GM18498 (cell line): ENCODE measurements at regions not wholly inside any gene's neighbourhood (a gene's known extent, or its start where the extent isn't known, plus 50 kb on each side); places are given as distances from the start of the nearest gene placed in this dataset.
"Not testable (repeated sequence)": the region's sequence is repeated elsewhere in the genome, so short reads cannot be mapped to it uniquely, and the experiment has no call there.

Source experiments
- ATAC-seq: cut with Tn5 transposase; IDR thresholded peaks from one replicate; pipeline ENCODE4 v1.9.1; 2021; ENCODE audit warnings: mild to moderate bottlenecking, moderate library complexity; ENCODE audit not compliant: unreplicated experiment

- no peak for ATAC-seq
Measured at GRCh38 chr20:17822039-17822438, 122.3 kb downstream of the BANF2 start.

- ATAC-seq: not testable (repeated sequence)
Measured at GRCh38 chr20:17821606-17822005, 121.8 kb downstream of the BANF2 start.

GRCh38 chr20:17819395-17820093, 119.8 kb downstream of the BANF2 start:
- no peak for ATAC-seq

GRCh38 chr20:17818187-17818586, 118.4 kb downstream of the BANF2 start:
- no peak for ATAC-seq

GRCh38 chr20:17816804-17817587, 117.2 kb downstream of the BANF2 start:
- ATAC-seq: no peak

GRCh38 chr20:17811628-17811965, 111.8 kb downstream of the BANF2 start:
- no peak for ATAC-seq

GRCh38 chr20:17810847-17811627, 111.3 kb downstream of the BANF2 start:
- ATAC-seq: no peak

GRCh38 chr20:17810062-17810631, 110.4 kb downstream of the BANF2 start:
- ATAC-seq: no peak

GRCh38 chr20:17809362-17810061, 109.7 kb downstream of the BANF2 start:
- no peak for ATAC-seq

- ATAC-seq: no peak
Measured at GRCh38 chr20:17808782-17809181, 109.0 kb downstream of the BANF2 start.

GRCh38 chr20:17808357-17808756, 108.6 kb downstream of the BANF2 start:
- ATAC-seq: no peak

- ATAC-seq: no peak
Measured at GRCh38 chr20:17807651-17808050, 107.9 kb downstream of the BANF2 start.

- ATAC-seq: no peak
Measured at GRCh38 chr20:17806739-17807441, 107.1 kb downstream of the BANF2 start.

- ATAC-seq: no peak
Measured at GRCh38 chr20:17806107-17806506, 106.3 kb downstream of the BANF2 start.

- ATAC-seq: no peak
Measured at GRCh38 chr20:17803765-17804164, 104.0 kb downstream of the BANF2 start.

- no peak for ATAC-seq
Measured at GRCh38 chr20:17799575-17800227, 99.9 kb downstream of the BANF2 start.

GRCh38 chr20:17798601-17799000, 98.8 kb downstream of the BANF2 start:
- ATAC-seq: no peak

- no peak for ATAC-seq
Measured at GRCh38 chr20:17797579-17797978, 97.8 kb downstream of the BANF2 start.

- ATAC-seq: no peak
Measured at GRCh38 chr20:17797161-17797560, 97.4 kb downstream of the BANF2 start.
